ENCODE measurements at regions not wholly inside any gene's neighbourhood (a gene's known extent, or its start where the extent isn't known, plus 50 kb on each side); places are given as distances from the start of the nearest gene placed in this dataset.

DNA sequence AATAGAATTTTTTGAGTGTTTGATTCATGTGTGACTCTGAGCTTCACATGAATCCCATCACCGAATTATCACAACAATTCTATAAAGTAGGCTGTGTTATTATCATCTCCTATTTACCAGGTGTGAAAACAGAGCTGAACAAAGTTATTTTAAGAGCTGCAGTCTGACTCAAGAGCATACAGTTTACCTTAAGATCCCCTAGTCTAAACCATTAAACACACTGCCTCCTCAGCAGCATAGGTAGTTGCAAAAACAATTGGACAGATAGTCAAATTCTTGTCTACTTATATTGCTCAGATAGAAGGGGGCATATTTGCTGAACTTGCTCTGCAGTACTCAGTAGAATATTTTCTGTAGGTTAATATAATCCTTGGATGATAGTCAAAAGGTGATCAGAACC, 219.8 kb upstream of the ATP2B1 start:
- no peak for DNase-seq

- no peak for DNase-seq
Observed at GRCh38 chr12:89927226-89927698, 218.6 kb upstream of the ATP2B1 start.

DNA sequence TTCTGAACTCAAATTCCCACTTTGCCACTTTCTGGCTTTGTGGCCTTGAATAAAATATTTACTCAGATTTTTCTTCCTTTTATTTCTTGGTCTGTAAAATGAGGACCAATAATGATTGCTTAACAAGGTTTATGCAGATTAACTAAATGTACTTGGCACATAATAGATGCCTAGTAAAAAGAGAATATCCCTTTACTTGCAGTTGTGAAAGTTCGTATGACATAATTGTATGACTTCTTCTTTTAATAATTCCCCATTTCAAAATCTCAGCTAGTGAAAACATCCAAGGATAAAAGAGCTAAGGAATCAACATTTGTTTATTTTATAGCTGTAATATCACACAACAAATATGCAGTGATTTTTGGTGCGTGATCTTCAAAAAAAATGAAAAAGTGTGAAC, 215.6 kb upstream of the ATP2B1 start:
- no peak for DNase-seq

DNA sequence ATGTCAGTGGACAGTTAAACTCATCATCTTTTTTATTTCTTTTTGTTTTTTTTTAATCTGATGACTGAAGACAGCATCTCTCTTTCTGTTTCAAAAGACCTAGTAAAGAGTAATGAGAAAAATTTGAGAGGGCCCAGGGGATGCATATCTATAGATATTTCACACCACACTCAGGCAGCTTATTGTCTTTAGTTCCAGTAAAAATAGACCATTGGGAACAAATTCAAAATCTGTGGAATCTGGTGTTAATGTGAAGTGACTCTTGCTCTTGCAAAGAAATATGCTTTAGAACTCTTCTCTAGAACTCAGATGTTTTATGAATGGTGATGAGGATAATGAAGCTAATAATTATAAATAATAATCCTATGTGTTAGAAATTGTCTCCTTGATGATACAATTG, 214.5 kb upstream of the ATP2B1 start:
- DNase-seq, result no peak

DNA sequence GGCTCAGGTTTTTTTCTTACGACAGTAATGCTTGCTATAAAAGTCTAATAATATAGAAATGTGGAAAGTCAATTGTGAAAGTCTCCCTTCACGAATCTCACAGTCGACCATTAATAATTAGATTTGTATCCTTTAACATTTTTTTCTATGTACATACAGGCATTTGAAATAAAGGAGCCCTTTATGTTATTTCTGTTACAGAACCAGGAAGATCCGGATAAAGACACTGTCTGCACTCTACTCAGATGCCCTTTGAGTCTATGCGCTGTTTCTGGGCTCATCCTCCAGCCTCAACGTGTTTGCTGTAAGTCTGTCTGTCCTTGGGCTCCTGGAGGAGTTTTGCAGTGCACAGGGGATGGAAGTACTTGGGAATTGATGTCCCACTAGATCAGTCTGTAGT, 212.2 kb upstream of the ATP2B1 start:
- DNase-seq, result no peak

DNA sequence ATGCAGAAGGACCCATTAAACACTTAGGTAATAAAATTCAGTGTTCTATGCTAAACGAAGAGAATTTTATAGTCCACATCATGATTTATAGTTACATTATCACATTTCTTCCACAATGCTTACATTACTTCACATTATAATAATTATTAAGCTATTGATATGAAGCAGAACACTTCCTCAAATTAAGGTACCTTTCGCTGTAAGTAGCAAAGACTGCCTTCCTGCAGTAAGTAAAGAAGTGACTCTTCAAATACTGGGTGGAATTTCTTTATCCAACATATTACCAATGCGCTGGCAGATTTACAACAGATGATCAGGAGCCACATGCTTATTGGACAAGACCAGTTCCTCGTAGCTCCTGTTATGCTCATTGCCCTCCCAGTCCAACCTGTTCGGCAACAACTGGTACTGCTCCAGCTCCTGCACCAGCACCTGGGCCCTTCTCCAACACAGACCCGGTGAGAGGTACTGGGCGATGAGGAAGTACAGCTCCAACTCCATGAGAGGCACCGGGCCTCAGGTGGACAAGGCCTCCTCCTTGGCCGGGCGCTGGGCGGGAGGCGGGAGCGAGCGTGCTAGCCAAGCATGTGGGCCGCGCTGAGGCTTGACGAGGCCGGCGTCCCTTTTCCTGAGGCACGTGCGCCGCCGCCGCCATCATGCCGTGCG, 210.7 kb upstream of the ATP2B1 start:
- no peak for DNase-seq

DNA sequence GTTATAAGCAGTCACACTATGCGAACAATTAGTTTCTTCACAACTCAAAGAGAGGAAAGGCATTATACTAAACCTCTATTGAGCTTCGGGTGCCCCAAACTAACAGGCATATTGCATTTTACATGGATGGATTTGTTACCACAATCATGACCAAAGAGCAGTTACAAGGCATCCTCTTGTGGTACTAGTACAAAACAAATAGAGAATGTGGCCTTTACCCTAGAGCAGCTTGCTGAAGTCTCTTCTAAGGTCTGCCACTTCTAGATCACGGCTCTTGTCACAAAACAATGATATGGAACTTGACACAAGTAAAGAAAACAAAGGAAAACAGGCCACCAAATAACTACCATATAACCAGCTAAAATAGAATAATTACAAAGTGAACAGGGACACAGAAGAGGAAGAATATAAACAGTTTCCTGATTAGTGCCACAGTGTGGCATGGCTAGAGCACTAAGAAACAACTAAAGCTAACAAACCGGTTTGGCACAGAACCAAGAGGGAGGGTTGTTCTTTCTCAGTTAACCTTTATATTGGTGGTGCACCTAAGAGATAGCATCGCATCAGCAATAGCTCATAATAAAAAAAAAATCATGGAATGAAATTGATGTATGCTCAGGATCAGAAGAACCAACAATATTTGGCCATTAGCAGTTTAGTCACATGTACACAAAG, 209.7 kb upstream of the ATP2B1 start:
- DNase-seq, result no peak

- no peak for DNase-seq
Observed at GRCh38 chr12:89909753-89910152, 201.1 kb upstream of the ATP2B1 start.

- no peak for DNase-seq
Observed at GRCh38 chr12:89907659-89908058, 199.0 kb upstream of the ATP2B1 start.

GRCh38 chr12:89906824-89907223, 198.2 kb upstream of the ATP2B1 start:
- DNase-seq, result no peak

DNA sequence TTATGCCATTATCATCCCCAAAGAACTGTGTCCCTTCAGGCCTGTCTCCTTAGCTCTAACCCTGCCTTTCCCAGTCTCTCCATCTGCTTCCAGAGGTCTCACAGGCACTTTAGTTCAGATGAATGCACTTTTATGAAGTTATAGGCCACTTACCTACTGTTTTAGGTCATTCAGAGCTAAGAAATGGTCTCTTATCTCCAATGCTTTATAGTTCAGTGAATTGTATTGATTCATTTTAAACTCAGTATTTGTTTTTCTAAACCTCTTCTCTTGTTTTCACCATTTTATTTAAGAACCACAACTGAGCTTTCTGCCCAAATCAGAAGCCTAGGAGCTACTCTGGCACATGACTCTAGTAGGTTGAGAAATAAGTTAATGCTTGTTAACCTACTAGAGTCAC, 197.5 kb upstream of the ATP2B1 start:
- no peak for DNase-seq

- no peak for DNase-seq
Observed at GRCh38 chr12:89901906-89902642, 193.4 kb upstream of the ATP2B1 start.

DNA sequence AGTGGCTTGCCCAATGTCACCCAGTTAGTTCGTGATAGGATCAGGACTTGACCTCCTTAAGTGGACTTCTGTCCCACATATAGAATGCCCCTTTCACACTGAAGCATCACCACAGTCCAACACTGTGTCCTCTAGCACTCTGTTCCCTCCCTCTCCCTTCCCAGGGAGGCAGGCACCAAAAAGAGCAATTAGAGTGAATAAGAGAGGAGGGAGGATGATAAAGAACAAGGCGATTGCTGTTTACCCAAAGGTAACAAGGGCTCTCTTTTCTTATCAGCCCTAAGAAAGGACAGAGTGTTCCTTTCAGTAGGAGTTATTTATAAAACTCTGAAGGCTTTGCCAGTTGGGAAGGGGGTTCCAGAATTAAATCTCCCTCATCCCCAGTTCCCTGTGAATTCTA, 192.7 kb upstream of the ATP2B1 start:
- no peak for DNase-seq

DNA sequence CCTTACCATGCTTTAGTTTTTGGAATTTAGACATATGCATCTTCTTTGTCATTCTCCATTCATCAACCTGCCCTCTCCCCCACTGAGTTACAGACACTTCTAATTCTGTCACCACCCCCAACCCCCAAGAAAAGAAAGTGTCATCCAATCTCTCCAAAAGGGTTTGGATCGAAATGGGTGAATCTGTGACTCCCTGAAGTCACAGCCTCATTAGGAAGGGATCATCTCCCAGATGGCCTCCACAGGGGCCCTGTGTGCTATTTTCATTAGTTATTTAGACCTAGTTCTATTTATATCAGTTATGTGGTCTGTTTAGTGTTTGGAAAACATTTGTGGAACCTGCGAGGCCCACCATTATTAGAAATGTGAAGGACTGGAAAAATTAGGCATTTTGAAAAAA, 191.0 kb upstream of the ATP2B1 start:
- no peak for DNase-seq

DNA sequence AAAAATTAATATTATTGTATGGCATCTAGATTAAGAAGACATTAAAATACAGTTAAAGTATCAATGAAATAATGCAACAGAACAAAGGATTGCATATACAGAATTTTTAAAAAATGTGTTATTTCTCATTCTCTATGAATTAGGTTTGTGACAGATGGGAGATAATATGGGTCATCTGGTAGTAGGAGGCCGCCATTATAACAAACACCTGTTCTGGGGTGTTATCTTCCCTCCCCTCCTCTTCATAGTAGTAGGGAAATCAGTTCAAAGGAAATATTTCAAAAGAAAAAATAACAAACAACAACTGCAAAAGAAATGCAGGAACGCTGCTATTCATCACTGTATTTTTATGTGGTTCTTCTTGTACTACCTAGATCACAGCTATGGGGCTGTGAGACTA, 187.0 kb upstream of the ATP2B1 start:
- no peak for DNase-seq

GRCh38 chr12:89895101-89895500, 186.5 kb upstream of the ATP2B1 start:
- no peak for DNase-seq

- no peak for DNase-seq
Observed at GRCh38 chr12:89893972-89894706, 185.5 kb upstream of the ATP2B1 start.

GRCh38 chr12:89892436-89892835, 183.8 kb upstream of the ATP2B1 start:
- no peak for DNase-seq

DNA sequence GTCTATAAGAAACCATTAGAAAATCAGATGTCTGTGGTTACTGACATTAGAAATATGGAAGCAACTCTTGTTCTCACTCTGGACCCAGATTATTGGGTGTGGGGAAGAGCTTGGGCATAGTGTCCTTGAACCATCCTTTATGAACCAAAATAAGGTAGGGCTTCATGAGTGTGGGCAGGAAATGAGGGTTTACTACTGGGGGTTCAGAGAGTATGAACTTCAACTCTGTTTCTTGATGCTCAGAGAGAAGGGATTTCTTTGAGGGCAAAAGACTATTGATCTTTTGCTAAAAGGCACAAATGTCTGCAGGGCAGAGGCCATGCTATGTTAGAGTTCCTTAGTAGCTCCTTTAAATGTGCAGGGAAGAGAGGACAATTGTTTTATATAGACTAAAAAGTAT, 183.3 kb upstream of the ATP2B1 start:
- DNase-seq, result no peak

DNA sequence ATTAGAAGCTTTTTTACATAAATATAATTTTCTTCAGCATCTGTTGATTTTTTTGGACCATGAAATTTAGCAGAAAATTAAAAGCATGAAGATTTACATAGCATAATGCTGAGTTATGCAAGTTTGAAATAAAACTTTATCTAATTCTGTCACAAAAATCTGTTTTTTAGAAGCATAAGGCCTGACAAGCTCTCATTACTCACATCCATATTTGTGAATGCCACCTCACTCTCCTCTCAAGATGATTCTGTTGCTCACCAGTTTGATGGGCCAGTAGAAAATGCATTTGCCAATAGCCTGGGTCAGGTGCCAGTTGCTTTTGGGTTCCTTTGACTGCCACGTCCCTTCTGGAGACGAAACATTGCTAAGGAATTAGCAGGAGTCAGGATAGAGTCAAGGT, 181.5 kb upstream of the ATP2B1 start:
- DNase-seq, result no peak

GRCh38 chr12:89889062-89889461, 180.4 kb upstream of the ATP2B1 start:
- no peak for DNase-seq

GRCh38 chr12:89884952-89885351, 176.3 kb upstream of the ATP2B1 start:
- no peak for DNase-seq

Measured in hypothalamus (tissue), 51 donors.